ENCODE measurements at regions not wholly inside any gene's neighbourhood (a gene's known extent, or its start where the extent isn't known, plus 50 kb on each side); places are given as distances from the start of the nearest gene placed in this dataset.

GRCh38 chr4:188611143-188611542, 471.9 kb downstream of the TRIML1 start:
- no peak overlapping the region for H3K4me3 ChIP-seq (ENCODE audit: low read length)
- no peak for TF ChIP-seq CTCF (conservative IDR thresholded peaks at IDR 0.05; ENCODE audit: low read length)
- DNase-seq (ENCODE audit: low read depth): no peak

GRCh38 chr4:188612659-188613058, 473.4 kb downstream of the TRIML1 start:
- no peak for TF ChIP-seq CTCF (conservative IDR thresholded peaks at IDR 0.05; ENCODE audit: low read length)
- no peak overlapping the region for H3K4me3 ChIP-seq (ENCODE audit: low read length)
- DNase-seq (ENCODE audit: low read depth): no peak

GRCh38 chr4:188613976-188614375, 474.7 kb downstream of the TRIML1 start:
- no peak for DNase-seq (ENCODE audit: low read depth)
- TF ChIP-seq CTCF (conservative IDR thresholded peaks at IDR 0.05; ENCODE audit: low read length): no peak
- no peak overlapping the region for H3K4me3 ChIP-seq (ENCODE audit: low read length)

- no peak for TF ChIP-seq CTCF (conservative IDR thresholded peaks at IDR 0.05; ENCODE audit: low read length)
- DNase-seq (ENCODE audit: low read depth): no peak
- H3K4me3 ChIP-seq (ENCODE audit: low read length): no peak overlapping the region
Measured at GRCh38 chr4:188619456-188620149, 480.4 kb downstream of the TRIML1 start.

GRCh38 chr4:188620608-188621007, 481.4 kb downstream of the TRIML1 start:
- no peak for TF ChIP-seq CTCF (conservative IDR thresholded peaks at IDR 0.05; ENCODE audit: low read length)
- no peak overlapping the region for H3K4me3 ChIP-seq (ENCODE audit: low read length)
- DNase-seq (ENCODE audit: low read depth): no peak

- no peak for TF ChIP-seq CTCF (conservative IDR thresholded peaks at IDR 0.05; ENCODE audit: low read length)
- no peak for DNase-seq (ENCODE audit: low read depth)
- H3K4me3 ChIP-seq (ENCODE audit: low read length): no peak overlapping the region
Measured at GRCh38 chr4:188623314-188623854, 484.1 kb downstream of the TRIML1 start.

- DNase-seq (ENCODE audit: low read depth): no peak
- no peak overlapping the region for H3K4me3 ChIP-seq (ENCODE audit: low read length)
- TF ChIP-seq CTCF (conservative IDR thresholded peaks at IDR 0.05; ENCODE audit: low read length): no peak
Measured at GRCh38 chr4:188624370-188624769, 485.1 kb downstream of the TRIML1 start.

Measured in AG10803 (cell line).